Epithelial cell of esophagus (primary cell): ENCODE measurements at regions not wholly inside any gene's neighbourhood (a gene's known extent, or its start where the extent isn't known, plus 50 kb on each side); places are given as distances from the start of the nearest gene placed in this dataset.
"Not testable (repeated sequence)": the region's sequence is repeated elsewhere in the genome, so short reads cannot be mapped to it uniquely, and the experiment has no call there.

Experiments used
- DNase-seq: peaks from one replicate; pipeline ENCODE4 v3.0.0; 2010; ENCODE audit warnings: low read depth
- H3K4me3 ChIP-seq: 2 replicates; pipeline ENCODE4 v1.5.1; 2011; ENCODE audit warnings: mild to moderate bottlenecking, low read length, control low read depth
- CTCF ChIP-seq: IDR thresholded peaks from 2 replicates; pipeline ENCODE4 v1.5.1; 2011; ENCODE audit warnings: low read depth, mild to moderate bottlenecking, low read length, control low read depth, inconsistent platforms; ENCODE audit not compliant: insufficient read depth; ENCODE audit errors: missing control alignments

GRCh38 chr11:96538104-96538503, 148.3 kb downstream of the JRKL start:
- no peak for DNase-seq
- no peak for TF ChIP-seq CTCF
- no peak overlapping the region for H3K4me3 ChIP-seq

- no peak for TF ChIP-seq CTCF
- H3K4me3 ChIP-seq, result no peak overlapping the region
- DNase-seq, result no peak
These were observed 148.8 kb downstream of the JRKL start for GRCh38 chr11:96538622-96539021.

GRCh38 chr11:96540875-96541274, 151.1 kb downstream of the JRKL start:
- no peak for TF ChIP-seq CTCF
- H3K4me3 ChIP-seq, result no peak overlapping the region
- no peak for DNase-seq

GRCh38 chr11:96543177-96543576, 153.4 kb downstream of the JRKL start:
- no peak for DNase-seq
- no peak for TF ChIP-seq CTCF
- no peak overlapping the region for H3K4me3 ChIP-seq

GRCh38 chr11:96545192-96545591, 155.4 kb downstream of the JRKL start:
- not testable (repeated sequence) for H3K4me3 ChIP-seq, DNase-seq

- no peak for TF ChIP-seq CTCF
- no peak for DNase-seq
- H3K4me3 ChIP-seq, result no peak overlapping the region
These were observed 161.3 kb downstream of the JRKL start for GRCh38 chr11:96551136-96551535.

GRCh38 chr11:96554236-96554820, 164.5 kb downstream of the JRKL start:
- no peak overlapping the region for H3K4me3 ChIP-seq
- TF ChIP-seq CTCF, result no peak
- DNase-seq, result no peak

- not testable (repeated sequence) for H3K4me3 ChIP-seq, DNase-seq
These were observed 166.0 kb downstream of the JRKL start for GRCh38 chr11:96555826-96556225.

- H3K4me3 ChIP-seq, DNase-seq: not testable (repeated sequence)
These were observed 170.9 kb downstream of the JRKL start for GRCh38 chr11:96560727-96561126.
